PFSK-1 (cell line): ENCODE measurements at regions not wholly inside any gene's neighbourhood (a gene's known extent, or its start where the extent isn't known, plus 50 kb on each side); places are given as distances from the start of the nearest gene placed in this dataset.

ENCODE experiments used
- POLR2AphosphoS5 ChIP-seq: IDR thresholded peaks from 2 replicates; pipeline ENCODE4 v1.6.1; 2012; ENCODE audit warnings: low read depth, mild to moderate bottlenecking, control low read depth, low read length, moderate library complexity
- SIN3A ChIP-seq: IDR thresholded peaks from 2 replicates; pipeline ENCODE4 v1.6.1; 2012; ENCODE audit warnings: mild to moderate bottlenecking, low read length, moderate library complexity, borderline replicate concordance; ENCODE audit not compliant: insufficient read depth
- TAF1 ChIP-seq: IDR thresholded peaks from 2 replicates; pipeline ENCODE4 v1.6.1; 2012; ENCODE audit warnings: low read length, control low read depth, borderline replicate concordance; ENCODE audit not compliant: insufficient read depth
- TF ChIP-seq, protein P1 (sequence below), 2 experiments: IDR thresholded peaks; 2 replicates each; pipeline versions ENCODE4 v1.6.1 to v1.8.0; 2011 to 2012; ENCODE audit warnings: low read depth in 2 of 2, low read length in 2 of 2, control low read depth in 1 of 2, inconsistent platforms in 1 of 2, mild to moderate bottlenecking in 1 of 2, moderate library complexity in 1 of 2; ENCODE audit not compliant: insufficient read depth in 1 of 2

DNA sequence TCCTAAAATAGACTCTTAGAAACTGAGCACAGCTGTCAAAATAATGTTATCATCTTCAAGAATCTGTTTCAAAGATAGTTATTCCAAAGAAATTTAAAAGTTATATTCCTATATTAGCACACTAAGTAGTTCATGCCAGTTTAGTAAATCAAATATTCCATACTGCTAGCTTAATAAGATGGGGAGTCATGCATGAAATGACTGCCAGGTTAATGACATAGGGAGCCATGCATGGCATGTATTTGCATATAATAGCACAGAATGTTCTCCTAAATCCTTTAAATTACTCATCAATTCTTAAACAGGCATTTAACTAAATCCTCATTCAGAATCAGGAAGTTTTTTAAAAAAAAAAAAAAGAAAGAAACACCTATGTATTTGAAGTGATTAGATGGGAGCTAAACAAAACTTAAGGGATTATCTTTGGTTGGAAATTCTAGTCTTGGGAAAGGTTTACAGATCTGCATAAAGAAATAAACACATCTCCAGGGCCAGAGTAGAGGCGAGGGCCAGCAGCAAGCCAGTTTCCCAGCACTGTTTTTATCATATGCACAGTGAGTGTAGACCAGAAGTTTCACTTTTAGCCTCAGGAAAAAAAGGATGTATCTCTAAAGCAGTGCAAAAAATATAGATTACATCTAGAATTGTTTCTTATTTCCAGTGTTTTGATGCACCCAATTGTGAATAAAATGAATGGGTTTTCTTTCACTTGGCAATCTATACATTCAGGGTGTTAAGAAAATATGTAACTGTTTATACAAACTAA lies 366.4 kb upstream of the AGTR1 start:
- no peak for TF ChIP-seq POLR2AphosphoS5
- no peak for TF ChIP-seq TAF1
- TF ChIP-seq, protein P1, sequence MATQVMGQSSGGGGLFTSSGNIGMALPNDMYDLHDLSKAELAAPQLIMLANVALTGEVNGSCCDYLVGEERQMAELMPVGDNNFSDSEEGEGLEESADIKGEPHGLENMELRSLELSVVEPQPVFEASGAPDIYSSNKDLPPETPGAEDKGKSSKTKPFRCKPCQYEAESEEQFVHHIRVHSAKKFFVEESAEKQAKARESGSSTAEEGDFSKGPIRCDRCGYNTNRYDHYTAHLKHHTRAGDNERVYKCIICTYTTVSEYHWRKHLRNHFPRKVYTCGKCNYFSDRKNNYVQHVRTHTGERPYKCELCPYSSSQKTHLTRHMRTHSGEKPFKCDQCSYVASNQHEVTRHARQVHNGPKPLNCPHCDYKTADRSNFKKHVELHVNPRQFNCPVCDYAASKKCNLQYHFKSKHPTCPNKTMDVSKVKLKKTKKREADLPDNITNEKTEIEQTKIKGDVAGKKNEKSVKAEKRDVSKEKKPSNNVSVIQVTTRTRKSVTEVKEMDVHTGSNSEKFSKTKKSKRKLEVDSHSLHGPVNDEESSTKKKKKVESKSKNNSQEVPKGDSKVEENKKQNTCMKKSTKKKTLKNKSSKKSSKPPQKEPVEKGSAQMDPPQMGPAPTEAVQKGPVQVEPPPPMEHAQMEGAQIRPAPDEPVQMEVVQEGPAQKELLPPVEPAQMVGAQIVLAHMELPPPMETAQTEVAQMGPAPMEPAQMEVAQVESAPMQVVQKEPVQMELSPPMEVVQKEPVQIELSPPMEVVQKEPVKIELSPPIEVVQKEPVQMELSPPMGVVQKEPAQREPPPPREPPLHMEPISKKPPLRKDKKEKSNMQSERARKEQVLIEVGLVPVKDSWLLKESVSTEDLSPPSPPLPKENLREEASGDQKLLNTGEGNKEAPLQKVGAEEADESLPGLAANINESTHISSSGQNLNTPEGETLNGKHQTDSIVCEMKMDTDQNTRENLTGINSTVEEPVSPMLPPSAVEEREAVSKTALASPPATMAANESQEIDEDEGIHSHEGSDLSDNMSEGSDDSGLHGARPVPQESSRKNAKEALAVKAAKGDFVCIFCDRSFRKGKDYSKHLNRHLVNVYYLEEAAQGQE (IDR thresholded peaks at IDR 0.05; ENCODE audit: insufficient read depth in 1 of 2, low read depth in 2 of 2, low read length in 2 of 2), result no peak
- TF ChIP-seq SIN3A, result no peak
